Peyer's patch (tissue), 4 donors: ENCODE measurements at regions not wholly inside any gene's neighbourhood (a gene's known extent, or its start where the extent isn't known, plus 50 kb on each side); places are given as distances from the start of the nearest gene placed in this dataset.

Source experiments
- CTCF ChIP-seq, 6 experiments: fragments of 450-650 bp in 4 of 6; fragments of 200-600 bp in 2 of 6; sonication (generic) in 1 of 6; IDR thresholded peaks; one replicate each; pipeline ENCODE4 v1.5.1; 2017 to 2019; ENCODE audit warnings: antibody characterized with exemption in 6 of 6, mild to moderate bottlenecking in 3 of 6, moderate library complexity in 1 of 6
- POLR2A ChIP-seq, 2 donors: fragments of 450-650 bp; IDR thresholded peaks; one replicate each; pipeline ENCODE4 v1.5.1; 2017; ENCODE audit warnings: antibody characterized with exemption in 2 of 2, mild to moderate bottlenecking in 2 of 2, moderate library complexity in 2 of 2

GRCh38 chr12:61018571-61018970 is 1241.6 kb upstream of the USP15 start:
- no peak for TF ChIP-seq CTCF (IDR thresholded peaks at IDR 0.05)
- no peak for TF ChIP-seq POLR2A (IDR thresholded peaks at IDR 0.05)
